Astrocyte of the cerebellum (primary cell): ENCODE measurements at regions not wholly inside any gene's neighbourhood (a gene's known extent, or its start where the extent isn't known, plus 50 kb on each side); places are given as distances from the start of the nearest gene placed in this dataset.
"Not testable (repeated sequence)": the region's sequence is repeated elsewhere in the genome, so short reads cannot be mapped to it uniquely, and the experiment has no call there.

Experiments
- DNase-seq: peaks from one replicate; pipeline ENCODE4 v3.0.0-alpha.2; 2011; ENCODE audit warnings: low read depth
- H3K4me3 ChIP-seq: 2 replicates; pipeline ENCODE4 v1.5.1; 2011; ENCODE audit warnings: mild to moderate bottlenecking, low read depth, low read length, moderate library complexity
- in situ Hi-C: cut with HindIII; loops from 2 replicates; pipeline ENCODE4 v1.10.0; 2017; ENCODE audit warnings: low sequenced_read_pairs
- TF ChIP-seq, protein P1 (sequence below): IDR thresholded peaks from 2 replicates; pipeline ENCODE4 v1.5.1; 2012; ENCODE audit warnings: low read length, low read depth, moderate library complexity, mild to moderate bottlenecking; ENCODE audit errors: missing control alignments

DNA sequence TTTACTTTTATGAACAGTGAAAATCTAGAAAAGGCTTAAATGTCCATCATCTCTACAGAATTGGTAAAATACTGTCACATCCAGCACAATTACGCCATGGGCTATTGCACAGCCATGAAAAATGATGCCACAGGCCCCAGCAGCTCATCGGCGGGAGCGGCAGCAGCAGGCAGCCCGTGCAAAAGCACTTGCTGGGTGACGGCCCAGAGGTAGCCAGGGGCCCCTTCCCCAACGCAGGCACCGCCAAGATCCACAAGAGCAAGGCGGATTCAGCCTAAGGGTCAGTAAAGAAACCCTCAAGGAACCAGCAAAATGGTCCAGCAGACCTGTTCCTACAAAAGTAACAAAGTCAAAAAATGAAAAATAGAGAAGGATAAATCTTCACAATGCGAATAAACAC, 272.7 kb downstream of the AGTPBP1 start:
- no peak overlapping the region for H3K4me3 ChIP-seq
- TF ChIP-seq, protein P1, sequence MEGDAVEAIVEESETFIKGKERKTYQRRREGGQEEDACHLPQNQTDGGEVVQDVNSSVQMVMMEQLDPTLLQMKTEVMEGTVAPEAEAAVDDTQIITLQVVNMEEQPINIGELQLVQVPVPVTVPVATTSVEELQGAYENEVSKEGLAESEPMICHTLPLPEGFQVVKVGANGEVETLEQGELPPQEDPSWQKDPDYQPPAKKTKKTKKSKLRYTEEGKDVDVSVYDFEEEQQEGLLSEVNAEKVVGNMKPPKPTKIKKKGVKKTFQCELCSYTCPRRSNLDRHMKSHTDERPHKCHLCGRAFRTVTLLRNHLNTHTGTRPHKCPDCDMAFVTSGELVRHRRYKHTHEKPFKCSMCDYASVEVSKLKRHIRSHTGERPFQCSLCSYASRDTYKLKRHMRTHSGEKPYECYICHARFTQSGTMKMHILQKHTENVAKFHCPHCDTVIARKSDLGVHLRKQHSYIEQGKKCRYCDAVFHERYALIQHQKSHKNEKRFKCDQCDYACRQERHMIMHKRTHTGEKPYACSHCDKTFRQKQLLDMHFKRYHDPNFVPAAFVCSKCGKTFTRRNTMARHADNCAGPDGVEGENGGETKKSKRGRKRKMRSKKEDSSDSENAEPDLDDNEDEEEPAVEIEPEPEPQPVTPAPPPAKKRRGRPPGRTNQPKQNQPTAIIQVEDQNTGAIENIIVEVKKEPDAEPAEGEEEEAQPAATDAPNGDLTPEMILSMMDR = no peak
- in situ Hi-C loops = no loop called here
- no peak for DNase-seq

DNA sequence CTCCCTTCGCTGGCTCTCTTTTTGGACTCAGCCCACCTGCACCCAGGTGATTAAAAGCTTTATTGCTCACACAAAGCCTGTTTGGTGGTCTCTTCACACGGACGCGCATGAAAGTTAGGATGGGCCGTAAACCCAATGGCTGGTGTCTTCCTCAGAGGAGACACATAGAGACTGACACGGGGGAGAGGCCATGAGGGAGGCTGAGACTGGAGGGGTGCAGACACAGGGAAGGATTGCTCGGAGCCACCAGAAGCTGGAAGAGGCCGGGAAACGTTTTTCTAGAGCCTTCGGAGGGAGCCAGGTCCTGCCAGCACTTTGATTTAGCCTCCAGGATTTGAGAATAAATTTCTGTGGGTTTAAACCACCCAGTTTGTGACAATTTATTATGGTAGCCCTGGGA, 274.9 kb downstream of the AGTPBP1 start:
- no peak overlapping the region for H3K4me3 ChIP-seq
- in situ Hi-C loops = no loop called here
- DNase-seq = no peak
- TF ChIP-seq, protein P1 = no peak

DNA sequence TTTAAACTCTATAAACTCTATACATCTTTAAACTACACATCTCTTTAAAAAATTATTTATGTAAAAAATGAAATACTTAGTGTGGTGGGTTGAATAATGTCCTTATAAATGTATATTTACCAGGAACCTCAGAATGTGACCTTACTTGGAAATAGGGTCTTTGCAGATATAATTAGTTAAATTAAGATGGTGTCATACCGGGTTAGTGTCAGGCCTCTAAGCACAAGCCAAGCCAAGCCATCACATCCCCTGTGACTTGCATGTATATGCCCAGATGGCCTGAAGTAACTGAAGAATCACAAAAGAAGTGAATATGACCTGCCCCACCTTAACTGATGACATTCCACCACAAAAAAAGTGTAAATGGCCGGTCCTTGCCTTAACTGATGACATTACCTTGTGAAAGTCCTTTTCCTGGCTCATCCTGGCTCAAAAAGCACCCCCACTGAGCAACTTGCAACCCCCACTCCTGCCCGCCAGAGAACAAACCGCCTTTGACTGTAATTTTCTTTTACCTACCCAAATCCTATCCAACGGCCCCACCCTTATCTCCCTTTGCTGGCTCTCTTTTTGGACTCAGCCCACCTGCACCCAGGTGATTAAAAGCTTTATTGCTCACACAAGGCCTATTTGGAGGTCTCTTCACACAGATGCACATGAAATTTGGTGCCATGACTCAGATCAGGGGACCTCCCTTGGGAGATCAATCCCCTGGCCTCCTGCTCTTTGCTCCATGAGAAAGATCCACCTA, 283.5 kb downstream of the AGTPBP1 start:
- in situ Hi-C loops, DNase-seq, H3K4me3 ChIP-seq: not testable (repeated sequence)

DNA sequence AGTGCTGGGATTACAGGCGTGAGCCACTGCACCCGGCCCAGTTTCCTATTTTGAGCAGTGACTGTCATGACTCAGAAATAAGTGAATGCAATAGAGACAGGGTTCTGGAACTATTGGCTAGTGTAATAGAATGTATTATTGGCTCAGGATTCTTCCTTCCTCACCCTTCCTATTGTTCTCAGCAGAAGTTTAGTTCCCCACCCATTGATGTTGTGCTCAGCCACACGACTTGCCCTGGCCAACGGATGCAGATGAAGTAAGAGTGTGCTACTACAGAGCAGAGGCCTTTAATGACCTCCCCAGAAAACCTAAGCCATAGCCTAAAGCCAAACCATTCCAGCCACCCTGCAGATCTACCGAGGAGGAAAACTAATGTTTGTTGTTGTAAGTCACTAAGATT, 287.9 kb downstream of the AGTPBP1 start:
- H3K4me3 ChIP-seq = no peak overlapping the region
- no peak for DNase-seq
- TF ChIP-seq, protein P1 = no peak
- in situ Hi-C loops = no loop called here

DNA sequence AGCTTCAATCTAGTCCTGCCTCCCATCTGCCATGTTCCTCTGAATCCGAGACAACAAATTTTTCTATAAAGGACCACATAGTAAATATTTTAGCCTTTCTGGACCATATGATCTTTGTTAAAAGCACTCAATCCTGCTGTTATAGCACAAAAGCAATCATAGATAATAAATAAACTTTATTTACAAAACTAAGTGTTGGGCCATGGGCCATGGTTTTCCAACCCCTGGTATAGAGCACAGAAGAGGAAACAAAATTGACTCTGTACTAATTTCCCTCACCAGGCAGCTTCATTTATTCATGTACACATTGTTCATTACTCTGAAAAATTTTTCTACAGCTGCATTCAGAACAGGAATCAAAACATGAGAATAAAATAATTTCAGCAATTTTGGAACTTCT, 288.9 kb downstream of the AGTPBP1 start:
- no peak for DNase-seq
- in situ Hi-C loops = no loop called here
- no peak overlapping the region for H3K4me3 ChIP-seq
- TF ChIP-seq, protein P1 = no peak

DNA sequence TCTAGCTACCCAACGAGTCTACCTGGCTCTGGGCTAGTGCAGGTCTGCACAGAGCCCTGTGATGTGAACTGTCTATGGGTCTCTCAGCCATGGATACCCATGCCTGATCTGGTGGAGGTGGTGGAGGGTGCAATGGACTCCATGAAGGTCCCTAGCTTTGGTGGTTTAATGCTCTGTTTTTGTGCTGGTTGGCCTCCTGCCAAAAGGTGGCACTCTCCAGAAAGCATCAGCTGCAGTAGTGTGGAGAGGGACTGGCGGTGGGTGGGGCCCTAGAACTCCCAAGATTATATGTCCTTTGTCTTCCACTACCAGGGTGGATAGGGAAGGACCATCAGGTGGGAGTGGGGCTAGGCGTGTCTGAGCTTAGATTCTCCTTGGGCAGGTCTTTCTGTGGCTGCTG, 290.1 kb downstream of the AGTPBP1 start:
- in situ Hi-C loops = no loop called here
- no peak overlapping the region for H3K4me3 ChIP-seq
- TF ChIP-seq, protein P1 = no peak
- no peak for DNase-seq

DNA sequence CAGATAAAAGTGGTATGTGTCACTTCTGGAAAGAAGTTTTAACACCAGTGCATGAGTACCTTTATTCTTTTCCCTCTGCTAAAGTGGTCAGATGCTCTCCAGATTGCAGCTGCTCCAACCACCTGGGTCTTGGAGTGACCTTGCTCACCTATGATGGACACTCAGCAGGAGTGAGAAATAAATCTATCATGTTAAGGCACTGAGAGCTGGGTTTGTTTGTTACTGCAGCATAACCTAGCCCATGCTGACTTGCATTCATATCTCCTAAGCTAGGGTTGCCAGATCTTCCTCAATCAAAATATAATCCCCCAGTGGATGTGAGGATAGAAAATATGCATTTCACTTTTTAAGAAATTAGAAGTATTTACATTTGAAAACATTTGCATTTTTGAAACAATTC, 295.9 kb downstream of the AGTPBP1 start:
- TF ChIP-seq, protein P1 = no peak

More for the DNA sequence above, 295.9 kb downstream of the AGTPBP1 start:
- H3K4me3 ChIP-seq = no peak overlapping the region
- in situ Hi-C loops = no loop called here
- no peak for DNase-seq
